Fibroblast of lung (primary cell): ENCODE measurements at regions not wholly inside any gene's neighbourhood (a gene's known extent, or its start where the extent isn't known, plus 50 kb on each side); places are given as distances from the start of the nearest gene placed in this dataset.

Experiments
- CTCF ChIP-seq, 2 donors: IDR thresholded peaks in 1 of 2; conservative IDR thresholded peaks in 1 of 2; 1 replicate in 1 of 2; 2 replicates in 1 of 2; pipeline ENCODE4 v1.5.1; 2011 to 2012; ENCODE audit warnings: low read length in 2 of 2, control low read depth in 1 of 2, inconsistent platforms in 1 of 2, low read depth in 1 of 2, mild to moderate bottlenecking in 1 of 2
- EZH2 ChIP-seq: IDR thresholded peaks from 2 replicates; pipeline ENCODE4 v1.5.1; 2012; ENCODE audit warnings: low read length, control low read depth, mild to moderate bottlenecking; ENCODE audit errors: missing control alignments

- TF ChIP-seq CTCF (conservative IDR thresholded peaks at IDR 0.05 in 1 of 2, IDR thresholded peaks at IDR 0.05 in 1 of 2; ENCODE audit: low read depth in 1 of 2, low read length in 2 of 2) (no peak), EZH2 (no peak)
These were observed 395.1 kb upstream of the RGS6 start for GRCh38 chr14:71536927-71537772.
